HCT116 (cell line): ENCODE measurements at regions not wholly inside any gene's neighbourhood (a gene's known extent, or its start where the extent isn't known, plus 50 kb on each side); places are given as distances from the start of the nearest gene placed in this dataset.

Source experiments
- ATAC-seq: fragments of 200-7000 bp; cut with Tn5 transposase; 2 replicates; pipeline ENCODE4 v1.9.1; 2020; ENCODE audit warnings: mild to moderate bottlenecking, moderate library complexity
- BruUV-seq: library from RNA; stranded (reverse); fragments of 400-500 nt; replicated peaks from 2 replicates; lab custom pipeline; 2021; lab: Mats Ljungman, UMichigan
- CTCF ChIA-PET: fragments of 300-600 bp; sonication (Branson Sonifier 250); formaldehyde crosslinking; loops from one replicate; lab custom pipeline; 2021; ENCODE audit warnings: antibody characterized with exemption; lab: Charles Lee
- POLR2A ChIA-PET: fragments of 300-600, 350-600 bp; sonication (Branson Sonifier 250); formaldehyde crosslinking; loops from one replicate; lab custom pipeline; 2021; ENCODE audit warnings: antibody characterized with exemption; lab: Charles Lee
- RAD21 ChIA-PET, 2 experiments: fragments of 300-600 bp; sonication (Branson Sonifier 250); formaldehyde crosslinking; loops; one replicate each; lab custom pipeline; 2023; ENCODE audit warnings: low total read pairs in 2 of 2; ENCODE audit not compliant: uncharacterized antibody in 2 of 2, unreplicated experiment in 2 of 2, low non-redundant PET in 1 of 2; lab: Charles Lee
- DNase-seq: peaks from one replicate; pipeline ENCODE4 v3.0.0-alpha.2; 2010; ENCODE audit warnings: low read depth, low spot score
- H2AFZ ChIP-seq: fragments of 200-600 bp; shearing (Covaris generic), sonication (generic); 2 replicates; pipeline ENCODE4 v1.6.1; 2017; ENCODE audit warnings: low read depth, mixed run types, mixed read lengths, antibody characterized with exemption, low read length; ENCODE audit not compliant: poor library complexity, severe bottlenecking
- H3K27ac ChIP-seq: 2 replicates; pipeline ENCODE4 v1.5.1; 2012; ENCODE audit warnings: low read depth, low read length
- H3K27me3 ChIP-seq: fragments of 200-600 bp; sonication (generic); 2 replicates; pipeline ENCODE4 v1.6.1; 2016; ENCODE audit warnings: mixed run types, low read length, mixed read lengths; ENCODE audit not compliant: insufficient read depth
- H3K36me3 ChIP-seq, 2 experiments: fragments of 200-500 bp in 1 of 2; fragments of 200-600 bp in 1 of 2; sonication (Bioruptor generic) in 1 of 2; sonication (generic) in 1 of 2; 2 replicates each; pipeline versions ENCODE4 v1.5.1 to v1.6.1; 2014 to 2016; ENCODE audit warnings: low read length in 2 of 2, inconsistent platforms in 1 of 2, mixed read lengths in 1 of 2, mixed run types in 1 of 2; ENCODE audit not compliant: insufficient read depth in 2 of 2, control insufficient read depth in 1 of 2
- H3K4me1 ChIP-seq, 2 experiments: fragments of 200-600 bp in 1 of 2; sonication (generic) in 1 of 2; 2 replicates each; pipeline versions ENCODE4 v1.5.1 to v1.6.1; 2012 to 2017; ENCODE audit warnings: low read length in 2 of 2, inconsistent platforms in 1 of 2, mild to moderate bottlenecking in 1 of 2, mixed read lengths in 1 of 2, mixed run types in 1 of 2, moderate library complexity in 1 of 2; ENCODE audit not compliant: insufficient read depth in 2 of 2, control insufficient read depth in 1 of 2
- H3K4me2 ChIP-seq: fragments of 200-600 bp; sonication (generic); 2 replicates; pipeline ENCODE4 v1.6.1; 2017; ENCODE audit warnings: mixed run types, low read length, mixed read lengths
- H3K4me3 ChIP-seq, 2 experiments: fragments of 200-600 bp in 1 of 2; sonication (generic) in 1 of 2; replicated peaks in 1 of 2; 2 replicates each; pipeline ENCODE4 v1.5.1; 2011 to 2016; ENCODE audit warnings: low read length in 2 of 2, control low read depth in 1 of 2, low read depth in 1 of 2, mild to moderate bottlenecking in 1 of 2, mixed read lengths in 1 of 2, mixed run types in 1 of 2
- H3K79me2 ChIP-seq: fragments of 200-600 bp; sonication (generic); 2 replicates; pipeline ENCODE4 v1.6.1; 2017; ENCODE audit warnings: mild to moderate bottlenecking, mixed run types, low read length, moderate library complexity, mixed read lengths; ENCODE audit not compliant: insufficient read depth
- H3K9ac ChIP-seq: fragments of 200-600 bp; sonication (generic); 2 replicates; pipeline ENCODE4 v1.6.1; 2016; ENCODE audit warnings: low read length, mixed read lengths
- H3K9me2 ChIP-seq: fragments of 200-600 bp; sonication (generic), shearing (Covaris generic); 2 replicates; pipeline ENCODE4 v1.6.1; 2017; ENCODE audit warnings: mixed run types, mild to moderate bottlenecking, moderate library complexity; ENCODE audit not compliant: insufficient read depth
- H3K9me3 ChIP-seq, 2 experiments: fragments of 200-500 bp in 1 of 2; fragments of 200-600 bp in 1 of 2; sonication (Bioruptor generic) in 1 of 2; sonication (generic) in 1 of 2; 2 replicates each; pipeline ENCODE4 v1.6.1; 2014 to 2017; ENCODE audit warnings: low read length in 2 of 2, mixed read lengths in 2 of 2, inconsistent platforms in 1 of 2, low read depth in 1 of 2, mild to moderate bottlenecking in 1 of 2, mixed run types in 1 of 2, moderate library complexity in 1 of 2; ENCODE audit not compliant: control insufficient read depth in 1 of 2, insufficient read depth in 1 of 2
- H4K20me1 ChIP-seq: fragments of 200-600 bp; sonication (generic), shearing (Covaris generic); 2 replicates; pipeline ENCODE4 v1.6.1; 2017; ENCODE audit warnings: mixed run types, mild to moderate bottlenecking, moderate library complexity; ENCODE audit not compliant: insufficient read depth
- CBX3 ChIP-seq: IDR thresholded peaks from 2 replicates; pipeline ENCODE4 v1.6.1; 2012; ENCODE audit warnings: low read depth
- EGR1 ChIP-seq: IDR thresholded peaks from 2 replicates; pipeline ENCODE4 v1.6.1; 2012; ENCODE audit warnings: low read depth
- ELF1 ChIP-seq: IDR thresholded peaks from 2 replicates; pipeline ENCODE4 v1.6.1; 2012; ENCODE audit warnings: low read depth, borderline replicate concordance
- JUND ChIP-seq: IDR thresholded peaks from 2 replicates; pipeline ENCODE4 v1.6.1; 2012
- POLR2A ChIP-seq: IDR thresholded peaks from 2 replicates; pipeline ENCODE4 v1.7.0; 2011; ENCODE audit warnings: borderline replicate concordance; ENCODE audit not compliant: insufficient read depth, insufficient read length; ENCODE audit errors: extremely low read depth
- RAD21 ChIP-seq: IDR thresholded peaks from 2 replicates; pipeline ENCODE4 v1.6.1; 2012; ENCODE audit warnings: low read depth, mild to moderate bottlenecking
- SIN3A ChIP-seq: IDR thresholded peaks from 2 replicates; pipeline ENCODE4 v1.6.1; 2012; ENCODE audit warnings: low read depth
- SP1 ChIP-seq: IDR thresholded peaks from 2 replicates; pipeline ENCODE4 v1.6.1; 2012; ENCODE audit warnings: low read depth
- SRF ChIP-seq: IDR thresholded peaks from 2 replicates; pipeline ENCODE4 v1.6.1; 2012; ENCODE audit warnings: low read depth
- TCF7L2 ChIP-seq: IDR thresholded peaks from 2 replicates; pipeline ENCODE4 v1.7.0; 2011; ENCODE audit warnings: borderline replicate concordance, inconsistent platforms; ENCODE audit not compliant: insufficient read depth, insufficient read length; ENCODE audit errors: extremely low read depth
- YY1 ChIP-seq: IDR thresholded peaks from 2 replicates; pipeline ENCODE4 v1.6.1; 2011; ENCODE audit warnings: low read length, low read depth, moderate library complexity, mild to moderate bottlenecking; ENCODE audit not compliant: insufficient replicate concordance; ENCODE audit errors: extremely low read depth
- ZFX ChIP-seq: fragments of 450-650 bp; IDR thresholded peaks from 2 replicates; pipeline ENCODE4 v1.6.1; 2017
- ZNF274 ChIP-seq: fragments of 200-500 bp; sonication (Bioruptor generic); IDR thresholded peaks from 2 replicates; pipeline ENCODE4 v1.6.1; 2014; ENCODE audit warnings: mild to moderate bottlenecking, low read depth, low read length, inconsistent platforms
- intact Hi-C: fragments of 100-400 bp; cut with micrococcal nuclease; formaldehyde crosslinking; loops from 2 replicates; pipeline ENCODE4 v1.10.0; 2022
- TF ChIP-seq, protein P1 (sequence below): IDR thresholded peaks from 2 replicates; pipeline ENCODE4 v1.6.1; 2011; ENCODE audit warnings: mild to moderate bottlenecking, low read length, moderate library complexity; ENCODE audit not compliant: insufficient replicate concordance; ENCODE audit errors: extremely low read depth
- TF ChIP-seq, protein P2 (sequence below): IDR thresholded peaks from 2 replicates; pipeline ENCODE4 v1.6.1; 2012; ENCODE audit warnings: low read depth
- TF ChIP-seq, protein P3 (sequence below), 3 experiments: fragments of 200-600 bp in 1 of 3; sonication (generic) in 1 of 3; IDR thresholded peaks in 2 of 3; conservative IDR thresholded peaks in 1 of 3; 2 replicates each; pipeline ENCODE4 v1.5.1; 2012 to 2017; ENCODE audit warnings: low read depth in 2 of 3, low read length in 2 of 3, antibody characterized with exemption in 1 of 3, borderline replicate concordance in 1 of 3, control low read depth in 1 of 3, mild to moderate bottlenecking in 1 of 3, mixed read lengths in 1 of 3, mixed run types in 1 of 3, moderate library complexity in 1 of 3; ENCODE audit not compliant: insufficient read depth in 1 of 3

DNA sequence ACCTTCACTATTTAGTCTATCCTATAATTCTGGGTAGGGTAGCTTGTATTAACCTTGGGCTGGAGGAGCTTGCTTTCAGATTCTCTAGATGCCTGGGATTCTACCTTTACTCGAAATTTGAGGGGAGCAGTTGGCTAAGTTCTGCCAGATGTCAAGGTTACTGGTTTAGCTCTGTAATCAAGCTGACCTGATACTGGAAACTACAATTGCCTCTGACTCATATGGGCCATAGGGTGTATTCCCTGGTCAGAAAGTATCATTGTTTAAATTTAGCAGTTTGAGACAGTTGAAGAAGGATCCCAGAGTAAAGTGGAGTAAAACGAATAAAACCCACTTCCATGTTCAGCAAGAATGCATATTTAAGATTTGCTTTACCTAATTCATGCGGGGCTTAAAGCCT, 337.6 kb downstream of the SPIN4 start:
- Histone ChIP-seq H3K36me3 (no peaks in the 10 kb centered on the region), H3K9me2 (no peaks in the 10 kb centered on the region), H2AFZ (no peak overlapping the region), H3K4me1 (no peaks in the 10 kb centered on the region), H3K27me3 (no peaks in the 10 kb centered on the region), H3K4me3 (no peak overlapping the region), H4K20me1 (no peaks in the 10 kb centered on the region), H3K9me3 (no peaks in the 10 kb centered on the region), H3K9ac (no peak overlapping the region), H3K27ac (no peak overlapping the region), H3K4me2 (no peak overlapping the region), H3K79me2 (no peaks in the 10 kb centered on the region)
- TF ChIP-seq, protein P1, sequence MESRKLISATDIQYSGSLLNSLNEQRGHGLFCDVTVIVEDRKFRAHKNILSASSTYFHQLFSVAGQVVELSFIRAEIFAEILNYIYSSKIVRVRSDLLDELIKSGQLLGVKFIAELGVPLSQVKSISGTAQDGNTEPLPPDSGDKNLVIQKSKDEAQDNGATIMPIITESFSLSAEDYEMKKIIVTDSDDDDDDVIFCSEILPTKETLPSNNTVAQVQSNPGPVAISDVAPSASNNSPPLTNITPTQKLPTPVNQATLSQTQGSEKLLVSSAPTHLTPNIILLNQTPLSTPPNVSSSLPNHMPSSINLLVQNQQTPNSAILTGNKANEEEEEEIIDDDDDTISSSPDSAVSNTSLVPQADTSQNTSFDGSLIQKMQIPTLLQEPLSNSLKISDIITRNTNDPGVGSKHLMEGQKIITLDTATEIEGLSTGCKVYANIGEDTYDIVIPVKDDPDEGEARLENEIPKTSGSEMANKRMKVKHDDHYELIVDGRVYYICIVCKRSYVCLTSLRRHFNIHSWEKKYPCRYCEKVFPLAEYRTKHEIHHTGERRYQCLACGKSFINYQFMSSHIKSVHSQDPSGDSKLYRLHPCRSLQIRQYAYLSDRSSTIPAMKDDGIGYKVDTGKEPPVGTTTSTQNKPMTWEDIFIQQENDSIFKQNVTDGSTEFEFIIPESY, result no peak
- no peak for TF ChIP-seq ZFX
- no peak for TF ChIP-seq SP1
- no peak for TF ChIP-seq CBX3
- TF ChIP-seq ZNF274, result no peak
- no peak for TF ChIP-seq ELF1
- no peak for TF ChIP-seq SRF
- TF ChIP-seq TCF7L2, result no peak
- TF ChIP-seq RAD21, result no peak
- TF ChIP-seq JUND, result no peak
- TF ChIP-seq, protein P2, sequence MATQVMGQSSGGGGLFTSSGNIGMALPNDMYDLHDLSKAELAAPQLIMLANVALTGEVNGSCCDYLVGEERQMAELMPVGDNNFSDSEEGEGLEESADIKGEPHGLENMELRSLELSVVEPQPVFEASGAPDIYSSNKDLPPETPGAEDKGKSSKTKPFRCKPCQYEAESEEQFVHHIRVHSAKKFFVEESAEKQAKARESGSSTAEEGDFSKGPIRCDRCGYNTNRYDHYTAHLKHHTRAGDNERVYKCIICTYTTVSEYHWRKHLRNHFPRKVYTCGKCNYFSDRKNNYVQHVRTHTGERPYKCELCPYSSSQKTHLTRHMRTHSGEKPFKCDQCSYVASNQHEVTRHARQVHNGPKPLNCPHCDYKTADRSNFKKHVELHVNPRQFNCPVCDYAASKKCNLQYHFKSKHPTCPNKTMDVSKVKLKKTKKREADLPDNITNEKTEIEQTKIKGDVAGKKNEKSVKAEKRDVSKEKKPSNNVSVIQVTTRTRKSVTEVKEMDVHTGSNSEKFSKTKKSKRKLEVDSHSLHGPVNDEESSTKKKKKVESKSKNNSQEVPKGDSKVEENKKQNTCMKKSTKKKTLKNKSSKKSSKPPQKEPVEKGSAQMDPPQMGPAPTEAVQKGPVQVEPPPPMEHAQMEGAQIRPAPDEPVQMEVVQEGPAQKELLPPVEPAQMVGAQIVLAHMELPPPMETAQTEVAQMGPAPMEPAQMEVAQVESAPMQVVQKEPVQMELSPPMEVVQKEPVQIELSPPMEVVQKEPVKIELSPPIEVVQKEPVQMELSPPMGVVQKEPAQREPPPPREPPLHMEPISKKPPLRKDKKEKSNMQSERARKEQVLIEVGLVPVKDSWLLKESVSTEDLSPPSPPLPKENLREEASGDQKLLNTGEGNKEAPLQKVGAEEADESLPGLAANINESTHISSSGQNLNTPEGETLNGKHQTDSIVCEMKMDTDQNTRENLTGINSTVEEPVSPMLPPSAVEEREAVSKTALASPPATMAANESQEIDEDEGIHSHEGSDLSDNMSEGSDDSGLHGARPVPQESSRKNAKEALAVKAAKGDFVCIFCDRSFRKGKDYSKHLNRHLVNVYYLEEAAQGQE, result no peak
- TF ChIP-seq, protein P3, sequence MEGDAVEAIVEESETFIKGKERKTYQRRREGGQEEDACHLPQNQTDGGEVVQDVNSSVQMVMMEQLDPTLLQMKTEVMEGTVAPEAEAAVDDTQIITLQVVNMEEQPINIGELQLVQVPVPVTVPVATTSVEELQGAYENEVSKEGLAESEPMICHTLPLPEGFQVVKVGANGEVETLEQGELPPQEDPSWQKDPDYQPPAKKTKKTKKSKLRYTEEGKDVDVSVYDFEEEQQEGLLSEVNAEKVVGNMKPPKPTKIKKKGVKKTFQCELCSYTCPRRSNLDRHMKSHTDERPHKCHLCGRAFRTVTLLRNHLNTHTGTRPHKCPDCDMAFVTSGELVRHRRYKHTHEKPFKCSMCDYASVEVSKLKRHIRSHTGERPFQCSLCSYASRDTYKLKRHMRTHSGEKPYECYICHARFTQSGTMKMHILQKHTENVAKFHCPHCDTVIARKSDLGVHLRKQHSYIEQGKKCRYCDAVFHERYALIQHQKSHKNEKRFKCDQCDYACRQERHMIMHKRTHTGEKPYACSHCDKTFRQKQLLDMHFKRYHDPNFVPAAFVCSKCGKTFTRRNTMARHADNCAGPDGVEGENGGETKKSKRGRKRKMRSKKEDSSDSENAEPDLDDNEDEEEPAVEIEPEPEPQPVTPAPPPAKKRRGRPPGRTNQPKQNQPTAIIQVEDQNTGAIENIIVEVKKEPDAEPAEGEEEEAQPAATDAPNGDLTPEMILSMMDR (IDR thresholded peaks at IDR 0.05 in 2 of 3, conservative IDR thresholded peaks at IDR 0.05 in 1 of 3; ENCODE audit: borderline replicate concordance in 1 of 3, insufficient read depth in 1 of 3, low read depth in 2 of 3, low read length in 2 of 3), result no peak
- no peak for TF ChIP-seq EGR1
- no peak for TF ChIP-seq POLR2A
- no peak for TF ChIP-seq SIN3A
- no peak for TF ChIP-seq YY1
- ChIA-PET POLR2A (no interaction called here), CTCF (interaction anchor here (1.0 to 1.3 kb wide), 3 partner anchors 37 to 262 kb away, joined by 3 to 4 read pairs (median 3); no protein-coding TSS in a partner anchor), RAD21 (no interaction called here)
- intact Hi-C loops, result no loop called here
- no peak for ATAC-seq
- DNase-seq, result no peak
- no TSS peak for BruUV-seq
